Panc1 (cell line): ENCODE measurements at regions not wholly inside any gene's neighbourhood (a gene's known extent, or its start where the extent isn't known, plus 50 kb on each side); places are given as distances from the start of the nearest gene placed in this dataset.

Source experiments
- ATAC-seq: fragments of 200-7000 bp; cut with Tn5 transposase; 2 replicates; pipeline ENCODE4 v1.9.1; 2020; ENCODE audit warnings: mild to moderate bottlenecking, moderate library complexity
- BruUV-seq: library from RNA; stranded (reverse); fragments of 400-500 nt; replicated peaks from 2 replicates; lab custom pipeline; 2021; lab: Mats Ljungman, UMichigan
- CTCF ChIA-PET: fragments of 300-600 bp; sonication (Branson Sonifier 250); formaldehyde crosslinking; loops from one replicate; lab custom pipeline; 2022; ENCODE audit warnings: antibody characterized with exemption; lab: Charles Lee
- POLR2A ChIA-PET: fragments of 300-600 bp; sonication (Branson Sonifier 250); formaldehyde crosslinking; loops from one replicate; lab custom pipeline; 2022; ENCODE audit warnings: antibody characterized with exemption; lab: Charles Lee
- DNase-seq: peaks from one replicate; pipeline ENCODE4 v3.0.0-alpha.2; 2010; ENCODE audit warnings: low read depth, low spot score
- H3K27ac ChIP-seq: 2 replicates; pipeline ENCODE4 v1.5.1; 2011; ENCODE audit warnings: mild to moderate bottlenecking, low read length, inconsistent platforms
- H3K27me3 ChIP-seq: fragments of 200-500 bp; sonication (Bioruptor generic); 2 replicates; pipeline ENCODE4 v1.6.0; 2014; ENCODE audit warnings: low read length, inconsistent platforms; ENCODE audit not compliant: control insufficient read depth, insufficient read depth
- H3K36me3 ChIP-seq: fragments of 200-500 bp; sonication (Bioruptor generic); 2 replicates; pipeline ENCODE4 v1.5.1; 2014; ENCODE audit warnings: inconsistent platforms, mild to moderate bottlenecking, low read length, moderate library complexity; ENCODE audit not compliant: control insufficient read depth, insufficient read depth
- H3K4me1 ChIP-seq: 2 replicates; pipeline ENCODE4 v1.5.1; 2011; ENCODE audit warnings: inconsistent platforms, mild to moderate bottlenecking, low read length, moderate library complexity; ENCODE audit not compliant: control insufficient read depth, insufficient read depth
- H3K4me3 ChIP-seq, 2 experiments: 2 replicates each; pipeline ENCODE4 v1.5.1; 2011 to 2012; ENCODE audit warnings: low read depth in 2 of 2, low read length in 2 of 2, mild to moderate bottlenecking in 2 of 2, inconsistent platforms in 1 of 2, moderate library complexity in 1 of 2
- H3K9me3 ChIP-seq: fragments of 200-500 bp; sonication (Bioruptor generic); 2 replicates; pipeline ENCODE4 v1.5.1; 2014; ENCODE audit warnings: low read depth, mild to moderate bottlenecking, inconsistent platforms, low read length, moderate library complexity; ENCODE audit not compliant: control insufficient read depth, insufficient read depth
- CTCF ChIP-seq: fragments of 450-650 bp; IDR thresholded peaks from 2 replicates; pipeline ENCODE4 v1.5.1; 2017; ENCODE audit warnings: mild to moderate bottlenecking
- POLR2AphosphoS5 ChIP-seq: IDR thresholded peaks from 2 replicates; pipeline ENCODE4 v1.6.1; 2012; ENCODE audit warnings: mild to moderate bottlenecking, low read depth, low read length, moderate library complexity
- REST ChIP-seq, 2 experiments: IDR thresholded peaks; 2 replicates each; pipeline ENCODE4 v1.6.1; 2011 to 2012; ENCODE audit warnings: low read depth in 2 of 2, control low read depth in 1 of 2, low read length in 1 of 2, mild to moderate bottlenecking in 1 of 2, moderate library complexity in 1 of 2; ENCODE audit not compliant: insufficient read depth in 1 of 2
- SIN3A ChIP-seq: IDR thresholded peaks from 2 replicates; pipeline ENCODE4 v1.6.1; 2012; ENCODE audit warnings: low read depth, mild to moderate bottlenecking, low read length, moderate library complexity, borderline replicate concordance; ENCODE audit not compliant: insufficient read depth
- TCF7L2 ChIP-seq: IDR thresholded peaks from 2 replicates; pipeline ENCODE4 v1.6.1; 2011; ENCODE audit warnings: mild to moderate bottlenecking, low read depth, low read length, inconsistent platforms
- in situ Hi-C: cut with HindIII; loops from 2 replicates; pipeline ENCODE4 v1.10.0; 2016; ENCODE audit warnings: low sequenced_read_pairs, low pct_unique_long_range_greater_than_20kb
- intact Hi-C: fragments of 100-400 bp; cut with micrococcal nuclease; formaldehyde crosslinking; loops from one replicate; pipeline ENCODE4 v1.10.0; 2022; ENCODE audit not compliant: unreplicated experiment

- in situ Hi-C loops (no loop called here), intact Hi-C loops (no loop called here)
- no peak overlapping the region for H3K4me3 ChIP-seq
- BruUV-seq, result no TSS peak
- TF ChIP-seq TCF7L2, result no peak
- no peak for TF ChIP-seq POLR2AphosphoS5
- TF ChIP-seq SIN3A, result no peak
- TF ChIP-seq CTCF, result no peak
- no peak for TF ChIP-seq REST (IDR thresholded peaks at IDR 0.05; ENCODE audit: insufficient read depth in 1 of 2, low read depth in 2 of 2, low read length in 1 of 2)
- H3K27me3 ChIP-seq, result no peaks in the 10 kb centered on the region
- H3K27ac ChIP-seq, result no peak overlapping the region
- ChIA-PET POLR2A (no interaction called here), CTCF (no interaction called here)
- DNase-seq, result no peak
- H3K36me3 ChIP-seq, result no peaks in the 10 kb centered on the region
- no peak for ATAC-seq
- no peaks in the 10 kb centered on the region for H3K9me3 ChIP-seq
- H3K4me1 ChIP-seq, result no peaks in the 10 kb centered on the region
These were observed 207.7 kb upstream of the DACH1 start for GRCh38 chr13:72074663-72075062.

- no peaks in the 10 kb centered on the region for H3K4me1 ChIP-seq
- in situ Hi-C loops, result no loop called here
- no peak overlapping the region for H3K4me3 ChIP-seq
- no peak for DNase-seq
- CTCF ChIA-PET, result no interaction called here
- no peaks in the 10 kb centered on the region for H3K9me3 ChIP-seq
- no peak for ATAC-seq
- H3K36me3 ChIP-seq, result no peaks in the 10 kb centered on the region
- H3K27ac ChIP-seq, result no peak overlapping the region
- POLR2A ChIA-PET, result no interaction called here
- intact Hi-C loops, result no loop called here
- no peak for TF ChIP-seq SIN3A
- TF ChIP-seq TCF7L2, result no peak
- no peak for TF ChIP-seq REST (IDR thresholded peaks at IDR 0.05; ENCODE audit: insufficient read depth in 1 of 2, low read depth in 2 of 2, low read length in 1 of 2)
- TF ChIP-seq POLR2AphosphoS5, result no peak
- TF ChIP-seq CTCF, result no peak
- BruUV-seq, result no TSS peak
- H3K27me3 ChIP-seq, result no peaks in the 10 kb centered on the region
These were observed 205.3 kb upstream of the DACH1 start for GRCh38 chr13:72072261-72072660.
